IMR-90 (cell line): ENCODE measurements at regions not wholly inside any gene's neighbourhood (a gene's known extent, or its start where the extent isn't known, plus 50 kb on each side); places are given as distances from the start of the nearest gene placed in this dataset.

ENCODE experiments used
- BHLHE40 ChIP-seq: fragments of 150-350 bp; IDR thresholded peaks from 2 replicates; pipeline ENCODE4 v1.6.1; 2016; ENCODE audit warnings: mild to moderate bottlenecking, low read depth, low read length
- CEBPB ChIP-seq: IDR thresholded peaks from 2 replicates; pipeline ENCODE4 v1.6.1; 2012; ENCODE audit warnings: low read depth, low read length, improper control_type of control experiment
- CTCF ChIP-seq: conservative IDR thresholded peaks from 2 replicates; pipeline ENCODE4 v1.5.1; 2012; ENCODE audit warnings: mild to moderate bottlenecking, low read depth, low read length, improper control_type of control experiment
- ELK1 ChIP-seq: fragments of 150-350 bp; IDR thresholded peaks from 2 replicates; pipeline ENCODE4 v1.6.1; 2016; ENCODE audit warnings: low read depth, mild to moderate bottlenecking, low read length, moderate library complexity, borderline replicate concordance
- FOS ChIP-seq: fragments of 150-350 bp; IDR thresholded peaks from 2 replicates; pipeline ENCODE4 v1.6.1; 2016; ENCODE audit warnings: low read depth, low read length
- MAFK ChIP-seq: IDR thresholded peaks from 2 replicates; pipeline ENCODE4 v1.6.1; 2012; ENCODE audit warnings: low read depth, low read length, improper control_type of control experiment
- MXI1 ChIP-seq: IDR thresholded peaks from 2 replicates; pipeline ENCODE4 v1.6.1; 2012; ENCODE audit warnings: low read depth, mild to moderate bottlenecking, low read length, moderate library complexity, borderline replicate concordance
- NFE2L2 ChIP-seq: fragments of 150-350 bp; IDR thresholded peaks from 2 replicates; pipeline ENCODE4 v1.6.1; 2016; ENCODE audit warnings: low read depth, mild to moderate bottlenecking, low read length
- POLR2A ChIP-seq: IDR thresholded peaks from 2 replicates; pipeline ENCODE4 v1.6.1; 2012; ENCODE audit warnings: mild to moderate bottlenecking, low read depth, low read length
- RAD21 ChIP-seq: IDR thresholded peaks from 2 replicates; pipeline ENCODE4 v1.6.1; 2012; ENCODE audit warnings: low read length, improper control_type of control experiment
- RCOR1 ChIP-seq: IDR thresholded peaks from 2 replicates; pipeline ENCODE4 v1.6.1; 2012; ENCODE audit warnings: mild to moderate bottlenecking, low read length, improper control_type of control experiment; ENCODE audit not compliant: insufficient replicate concordance
- RFX5 ChIP-seq: IDR thresholded peaks from 2 replicates; pipeline ENCODE4 v1.8.0; 2012; ENCODE audit warnings: low read depth, mild to moderate bottlenecking, low read length, moderate library complexity
- SMC3 ChIP-seq: fragments of 150-350 bp; IDR thresholded peaks from 2 replicates; pipeline ENCODE4 v1.6.1; 2016; ENCODE audit warnings: low read depth, mild to moderate bottlenecking, antibody characterized with exemption, low read length, moderate library complexity
- USF2 ChIP-seq: fragments of 150-350 bp; IDR thresholded peaks from 2 replicates; pipeline ENCODE4 v1.6.1; 2017; ENCODE audit warnings: mild to moderate bottlenecking, antibody characterized with exemption, low read length, low read depth

- no peak for TF ChIP-seq SMC3
- TF ChIP-seq CTCF, result no peak
- no peak for TF ChIP-seq POLR2A
- TF ChIP-seq RFX5, result no peak
- no peak for TF ChIP-seq FOS
- no peak for TF ChIP-seq MAFK
- TF ChIP-seq RAD21, result no peak
- TF ChIP-seq NFE2L2, result no peak
- TF ChIP-seq CEBPB, result no peak
- TF ChIP-seq BHLHE40, result no peak
- TF ChIP-seq RCOR1, result no peak
- no peak for TF ChIP-seq MXI1
- no peak for TF ChIP-seq USF2
- no peak for TF ChIP-seq ELK1
Measured at GRCh38 chr3:98974442-98974841, 72.9 kb upstream of the DCBLD2 start.
